Astrocyte of the spinal cord (primary cell): ENCODE measurements at regions not wholly inside any gene's neighbourhood (a gene's known extent, or its start where the extent isn't known, plus 50 kb on each side); places are given as distances from the start of the nearest gene placed in this dataset.

Experiments
- DNase-seq: peaks from one replicate; pipeline ENCODE4 v3.0.0; 2011; ENCODE audit warnings: low read depth, low spot score
- H3K4me3 ChIP-seq: 2 replicates; pipeline ENCODE4 v1.5.1; 2011; ENCODE audit warnings: low read depth, mild to moderate bottlenecking, low read length, moderate library complexity
- CTCF ChIP-seq: IDR thresholded peaks from 2 replicates; pipeline ENCODE4 v1.5.1; 2012; ENCODE audit warnings: low read depth, mild to moderate bottlenecking, low read length, inconsistent platforms
- in situ Hi-C: cut with HindIII; loops from 2 replicates; pipeline ENCODE4 v1.10.0; 2017; ENCODE audit warnings: low sequenced_read_pairs

- peak; percentile 5 for DNase-seq
- in situ Hi-C loops: no loop called here
- TF ChIP-seq CTCF: no peak
- no peak overlapping the region for H3K4me3 ChIP-seq
These were observed 302.0 kb downstream of the DIPK2A start for GRCh38 chr3:144273601-144274000.

DNA sequence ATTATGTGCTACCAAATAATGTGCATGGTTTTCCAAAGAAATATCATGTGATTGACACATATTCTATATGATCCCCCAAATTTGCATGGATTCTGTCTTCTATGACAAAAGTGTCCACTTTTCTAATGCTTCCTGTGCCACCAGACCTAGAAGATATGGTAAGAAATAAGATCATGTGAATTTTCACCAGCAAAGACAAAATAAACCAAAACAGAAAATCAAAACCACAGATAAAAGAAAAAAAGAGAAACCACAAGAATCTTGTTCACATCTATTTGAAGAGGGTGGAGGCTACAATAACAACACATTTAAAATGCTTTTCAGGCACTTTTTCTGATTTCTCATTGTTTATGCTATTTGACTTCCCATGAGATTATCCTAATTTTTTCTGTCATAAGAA is 303.4 kb downstream of the DIPK2A start:
- TF ChIP-seq CTCF: no peak
- DNase-seq: no peak
- no peak overlapping the region for H3K4me3 ChIP-seq
- in situ Hi-C loops: no loop called here

DNA sequence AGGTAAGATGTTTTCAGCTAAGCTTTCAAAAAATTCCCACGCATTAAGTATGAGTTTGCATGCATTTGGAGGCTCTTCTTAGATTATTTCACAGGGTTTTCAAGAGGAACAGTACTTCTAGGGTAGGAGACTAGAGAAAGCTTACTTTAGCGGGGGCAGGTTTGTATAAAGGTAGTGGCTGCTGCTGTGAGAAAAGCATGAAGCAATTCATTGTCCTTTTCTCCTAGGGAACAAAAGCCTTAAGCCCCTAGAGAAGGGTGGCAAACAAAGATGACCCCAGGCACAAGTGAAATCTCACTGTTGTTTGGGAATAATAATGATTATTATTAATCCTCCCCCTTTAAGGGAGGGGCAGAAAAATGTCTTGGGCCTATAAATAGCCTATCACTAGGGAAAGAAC is 310.7 kb downstream of the DIPK2A start:
- no peak for DNase-seq
- TF ChIP-seq CTCF: no peak
- H3K4me3 ChIP-seq: no peak overlapping the region
- in situ Hi-C loops: no loop called here

DNA sequence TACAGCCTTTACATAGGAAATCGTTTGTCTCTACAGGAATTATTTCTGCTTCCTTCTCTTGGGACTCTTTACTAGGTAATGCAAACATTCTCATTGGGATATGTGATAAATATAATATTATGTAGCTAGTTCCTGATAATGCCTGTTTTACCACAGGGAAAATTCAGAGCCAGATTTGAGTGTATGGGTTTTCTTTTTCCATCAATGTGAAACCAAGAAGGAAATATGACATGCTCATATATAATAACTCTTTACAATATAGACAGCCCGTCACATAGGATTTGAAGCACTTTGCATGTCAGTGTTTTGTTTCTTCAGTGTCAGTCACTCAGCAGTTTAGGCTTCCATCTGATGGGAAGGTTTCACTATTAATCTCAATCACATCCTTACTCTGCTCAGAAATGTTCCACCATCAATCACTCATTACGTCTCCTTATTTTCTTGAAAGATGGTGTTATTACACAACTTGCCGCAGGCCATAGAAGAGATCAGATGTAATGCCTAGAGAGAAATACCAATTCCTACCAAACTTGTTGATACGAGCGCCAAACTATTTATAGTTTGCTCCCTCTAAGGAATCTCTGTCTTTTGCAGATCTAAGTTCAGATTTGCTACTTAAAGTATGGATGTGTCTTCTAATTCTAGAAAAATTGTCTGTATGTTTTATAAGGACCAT is 314.8 kb downstream of the DIPK2A start:
- H3K4me3 ChIP-seq: no peak overlapping the region
- TF ChIP-seq CTCF: no peak
- DNase-seq: no peak
- in situ Hi-C loops: no loop called here

GRCh38 chr3:144287001-144287400 is 315.4 kb downstream of the DIPK2A start:
- H3K4me3 ChIP-seq: no peak overlapping the region
- no peak for TF ChIP-seq CTCF
- no peak for DNase-seq
- in situ Hi-C loops: no loop called here

DNA sequence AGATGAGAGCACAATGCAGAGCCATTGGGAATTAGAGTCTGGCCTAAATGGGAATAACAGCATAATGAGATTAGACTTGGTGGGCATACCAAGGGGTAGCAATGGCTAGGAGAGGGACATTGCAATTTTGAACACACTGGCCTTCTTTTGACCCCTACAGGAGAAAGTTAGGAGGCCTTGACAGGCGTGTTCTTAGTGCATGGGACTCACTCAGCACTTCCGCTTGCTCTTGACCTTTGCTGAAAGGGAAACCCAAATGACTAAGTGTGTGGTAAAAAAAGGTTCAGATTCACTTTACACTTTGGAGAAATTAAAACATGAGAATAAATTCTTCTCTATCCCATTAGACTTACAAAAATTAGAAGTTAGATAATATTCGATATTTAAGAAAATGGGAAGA is 317.4 kb downstream of the DIPK2A start:
- in situ Hi-C loops: no loop called here
- no peak for DNase-seq
- no peak overlapping the region for H3K4me3 ChIP-seq
- no peak for TF ChIP-seq CTCF
